Mesothelial cell of epicardium (in vitro differentiated cells): ENCODE measurements at regions not wholly inside any gene's neighbourhood (a gene's known extent, or its start where the extent isn't known, plus 50 kb on each side); places are given as distances from the start of the nearest gene placed in this dataset.
"Not testable (repeated sequence)": the region's sequence is repeated elsewhere in the genome, so short reads cannot be mapped to it uniquely, and the experiment has no call there.

Source experiments
- DNase-seq, 2 experiments: peaks; one replicate each; pipeline ENCODE4 v3.0.0; 2021; ENCODE audit warnings: low spot score in 2 of 2; ENCODE audit not compliant: unreplicated experiment in 2 of 2
- H3K27ac Mint-ChIP-seq: 2 replicates; pipeline ENCODE4 v1.8.0; 2021; ENCODE audit warnings: mixed read lengths
- H3K27me3 Mint-ChIP-seq: 2 replicates; pipeline ENCODE4 v1.8.0; 2021; ENCODE audit warnings: low read depth, mixed read lengths
- H3K36me3 Mint-ChIP-seq: 2 replicates; pipeline ENCODE4 v1.8.0; 2021; ENCODE audit warnings: mixed read lengths
- H3K4me1 Mint-ChIP-seq: 2 replicates; pipeline ENCODE4 v1.8.0; 2021; ENCODE audit warnings: mixed read lengths
- H3K4me3 Mint-ChIP-seq: 2 replicates; pipeline ENCODE4 v1.8.0; 2021; ENCODE audit warnings: mild to moderate bottlenecking, moderate library complexity, mixed read lengths
- H3K9me3 Mint-ChIP-seq: 2 replicates; pipeline ENCODE4 v1.8.0; 2021; ENCODE audit warnings: mixed read lengths
- TF ChIP-seq, protein P1 (sequence below): fragments of 200-600 bp; sonication (generic); IDR thresholded peaks from one replicate; pipeline ENCODE4 v1.5.0; 2021; ENCODE audit warnings: antibody characterized with exemption; ENCODE audit not compliant: unreplicated experiment

DNA sequence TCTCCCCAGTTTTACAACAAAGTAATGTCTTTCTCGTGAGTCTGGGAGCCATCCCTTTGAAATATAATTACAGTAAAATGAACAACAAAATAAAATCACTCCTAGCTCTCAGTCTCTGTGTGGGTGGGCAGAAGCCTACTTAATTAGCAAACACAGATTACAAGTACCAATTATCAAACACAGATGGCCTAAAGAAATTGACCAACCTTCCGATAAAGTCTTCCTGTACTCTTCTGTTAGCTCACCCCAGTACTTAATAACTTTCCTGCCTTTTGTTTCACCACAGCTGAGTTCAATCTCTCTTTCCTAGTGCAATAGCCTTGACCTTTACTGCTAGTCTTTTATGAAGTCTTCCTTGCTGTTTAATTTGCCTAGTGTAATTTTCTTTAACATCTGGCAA is 719.2 kb upstream of the MBL2 start:
- H3K27ac Mint-ChIP-seq = no peak overlapping the region
- no peaks in the 10 kb centered on the region for H3K36me3 Mint-ChIP-seq
- peaks cover 25% of the 10 kb centered on the region for H3K9me3 Mint-ChIP-seq
- TF ChIP-seq, protein P1, sequence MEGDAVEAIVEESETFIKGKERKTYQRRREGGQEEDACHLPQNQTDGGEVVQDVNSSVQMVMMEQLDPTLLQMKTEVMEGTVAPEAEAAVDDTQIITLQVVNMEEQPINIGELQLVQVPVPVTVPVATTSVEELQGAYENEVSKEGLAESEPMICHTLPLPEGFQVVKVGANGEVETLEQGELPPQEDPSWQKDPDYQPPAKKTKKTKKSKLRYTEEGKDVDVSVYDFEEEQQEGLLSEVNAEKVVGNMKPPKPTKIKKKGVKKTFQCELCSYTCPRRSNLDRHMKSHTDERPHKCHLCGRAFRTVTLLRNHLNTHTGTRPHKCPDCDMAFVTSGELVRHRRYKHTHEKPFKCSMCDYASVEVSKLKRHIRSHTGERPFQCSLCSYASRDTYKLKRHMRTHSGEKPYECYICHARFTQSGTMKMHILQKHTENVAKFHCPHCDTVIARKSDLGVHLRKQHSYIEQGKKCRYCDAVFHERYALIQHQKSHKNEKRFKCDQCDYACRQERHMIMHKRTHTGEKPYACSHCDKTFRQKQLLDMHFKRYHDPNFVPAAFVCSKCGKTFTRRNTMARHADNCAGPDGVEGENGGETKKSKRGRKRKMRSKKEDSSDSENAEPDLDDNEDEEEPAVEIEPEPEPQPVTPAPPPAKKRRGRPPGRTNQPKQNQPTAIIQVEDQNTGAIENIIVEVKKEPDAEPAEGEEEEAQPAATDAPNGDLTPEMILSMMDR = no peak
- no peak for DNase-seq
- H3K4me3 Mint-ChIP-seq = no peak overlapping the region
- H3K27me3 Mint-ChIP-seq = no peaks in the 10 kb centered on the region
- peaks cover 14% of the 10 kb centered on the region for H3K4me1 Mint-ChIP-seq

DNA sequence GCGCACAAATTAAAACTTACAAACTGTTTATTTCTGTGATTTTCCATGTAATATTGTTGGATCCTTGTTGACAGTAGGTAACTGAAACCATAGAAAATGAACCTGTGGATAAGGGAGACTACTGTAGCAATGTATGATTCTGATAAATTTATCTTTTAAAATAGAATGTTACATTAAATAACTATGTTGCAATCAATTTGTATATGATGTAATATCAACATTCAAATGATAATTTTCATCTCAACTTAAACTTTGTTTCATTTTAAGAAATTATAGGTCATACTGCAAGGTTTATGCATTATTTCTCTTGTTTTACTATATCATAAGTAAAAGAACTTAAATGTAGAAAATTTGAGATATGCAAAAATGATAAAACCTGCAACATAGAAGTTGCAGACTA is 718.0 kb upstream of the MBL2 start:
- Mint-ChIP-seq H3K27ac (no peak overlapping the region), H3K4me3 (no peak overlapping the region), H3K27me3 (no peaks in the 10 kb centered on the region), H3K36me3 (peaks cover 6% of the 10 kb centered on the region), H3K9me3 (peaks cover 33% of the 10 kb centered on the region), H3K4me1 (peaks cover 14% of the 10 kb centered on the region)
- TF ChIP-seq, protein P1 = no peak
- DNase-seq = no peak

DNA sequence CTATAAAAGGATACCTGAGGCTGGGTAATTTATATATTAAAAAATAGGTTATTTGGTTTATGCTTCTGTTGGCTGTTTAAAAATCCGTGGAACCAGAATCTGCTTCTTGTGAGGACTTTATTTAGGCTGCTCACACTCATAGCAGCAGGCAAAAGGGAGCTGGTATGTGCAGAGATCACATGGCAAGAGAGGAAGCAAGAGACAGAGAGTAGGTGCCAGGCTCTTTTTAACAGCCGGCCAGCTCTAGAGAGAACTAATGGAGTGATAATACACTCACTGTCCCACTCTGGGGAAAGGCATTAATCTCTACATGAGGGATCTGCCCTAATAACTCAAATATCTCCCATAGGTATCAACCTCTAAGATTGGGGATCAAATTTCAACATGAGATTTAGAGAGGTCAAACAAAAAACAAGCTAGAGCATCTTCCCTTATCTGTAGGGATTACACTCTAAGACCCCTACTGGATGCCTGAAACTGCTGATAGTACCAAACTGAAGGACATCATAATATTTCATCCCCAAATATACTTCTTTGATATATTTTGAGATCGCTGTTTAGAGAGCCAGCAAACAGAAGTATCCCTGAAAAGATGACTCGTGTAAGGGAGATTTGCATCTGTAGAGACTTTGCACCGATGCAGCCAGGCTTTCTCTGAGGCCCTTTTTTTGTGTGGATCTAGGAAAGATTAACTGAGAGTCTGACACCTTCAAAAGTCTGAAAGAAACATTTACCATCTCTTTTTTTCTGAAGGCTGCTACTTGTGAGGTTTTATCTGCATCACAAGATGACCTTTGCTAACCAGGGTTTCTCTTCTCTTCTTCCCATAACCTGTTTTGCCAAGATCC is 717.0 kb upstream of the MBL2 start:
- H3K4me1 Mint-ChIP-seq = peaks cover 14% of the 10 kb centered on the region

DNA sequence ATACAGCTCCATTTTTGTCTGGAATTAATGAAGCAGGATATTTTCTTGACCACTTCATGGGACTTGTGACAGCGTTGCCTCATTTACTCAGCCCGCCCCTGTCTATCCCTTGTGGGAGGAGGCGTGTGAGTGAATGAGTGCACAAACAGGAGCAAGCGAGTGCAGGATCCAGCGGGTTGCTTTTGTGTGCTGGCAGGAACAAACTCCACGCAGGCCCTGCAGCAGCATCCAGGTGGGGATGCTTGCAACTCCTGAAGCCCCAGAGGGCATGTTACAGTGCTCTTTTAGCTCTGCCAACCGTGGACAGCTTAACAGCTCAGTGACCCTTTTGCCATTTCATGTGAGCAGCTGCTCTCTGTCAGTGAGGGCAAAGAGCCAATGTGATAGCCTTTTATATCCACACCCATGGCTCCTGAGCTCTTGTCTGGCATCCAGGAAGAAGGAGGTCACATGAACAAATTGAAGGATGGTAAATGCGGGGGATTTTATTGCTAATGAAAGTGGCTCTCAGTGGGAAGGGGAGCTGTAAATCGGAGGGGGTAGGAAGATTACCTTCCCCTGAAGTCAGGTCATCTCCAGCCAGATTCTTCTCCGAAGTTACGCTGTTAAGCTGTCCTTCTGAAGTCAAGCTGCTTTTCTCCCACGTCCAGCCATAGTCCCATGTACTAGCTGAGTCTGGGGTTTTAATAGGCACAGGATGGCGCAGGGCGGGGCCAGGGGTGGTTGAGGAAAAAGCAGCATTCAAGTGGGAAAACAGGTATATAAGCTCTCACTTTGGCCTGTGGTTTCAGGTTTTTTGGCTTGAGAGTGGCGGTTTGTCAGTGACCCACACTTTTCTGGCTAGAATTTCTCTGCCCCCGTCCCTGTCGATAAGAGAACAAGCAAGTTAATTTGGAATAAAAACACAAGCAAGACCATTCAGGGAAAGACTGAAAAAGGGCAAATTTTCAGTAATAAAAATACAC is 714.7 kb upstream of the MBL2 start:
- H3K9me3 Mint-ChIP-seq = peaks cover 33% of the 10 kb centered on the region
- DNase-seq = no peak
- peaks cover 13% of the 10 kb centered on the region for H3K36me3 Mint-ChIP-seq
- H3K4me3 Mint-ChIP-seq = no peak overlapping the region
- H3K4me1 Mint-ChIP-seq = peaks cover 14% of the 10 kb centered on the region
- TF ChIP-seq, protein P1 = no peak
- H3K27ac Mint-ChIP-seq = no peak overlapping the region
- H3K27me3 Mint-ChIP-seq = no peaks in the 10 kb centered on the region

More for the DNA sequence above, 717.0 kb upstream of the MBL2 start:
- Mint-ChIP-seq H3K9me3 (peaks cover 38% of the 10 kb centered on the region), H3K4me3 (no peak overlapping the region), H3K36me3 (peaks cover 10% of the 10 kb centered on the region), H3K27ac (no peak overlapping the region), H3K27me3 (no peaks in the 10 kb centered on the region)
- DNase-seq = no peak
- TF ChIP-seq, protein P1 = no peak

DNA sequence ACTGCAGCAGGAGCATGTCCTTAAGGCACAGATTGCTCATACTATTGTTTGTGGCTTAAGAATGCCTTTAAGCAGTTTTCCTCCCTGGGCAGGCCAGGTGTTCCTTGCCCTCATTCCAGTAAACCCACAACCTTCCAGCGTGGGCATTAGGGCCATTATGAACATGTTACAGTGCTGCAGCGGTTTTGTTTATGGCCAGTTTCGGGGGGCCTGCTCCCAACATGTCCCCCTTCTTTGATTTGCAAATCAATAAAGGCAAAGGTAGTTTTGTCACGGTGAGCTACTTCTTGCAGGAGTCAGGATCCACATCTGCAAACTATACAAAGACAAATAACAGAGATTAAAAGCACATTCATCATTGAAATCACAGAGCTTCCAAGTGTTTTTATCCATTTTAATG is 712.8 kb upstream of the MBL2 start:
- DNase-seq, H3K27ac Mint-ChIP-seq, H3K27me3 Mint-ChIP-seq, H3K4me3 Mint-ChIP-seq: not testable (repeated sequence)
- peaks cover 14% of the 10 kb centered on the region for H3K4me1 Mint-ChIP-seq
- peaks cover 25% of the 10 kb centered on the region for H3K9me3 Mint-ChIP-seq
- peaks cover 13% of the 10 kb centered on the region for H3K36me3 Mint-ChIP-seq

DNA sequence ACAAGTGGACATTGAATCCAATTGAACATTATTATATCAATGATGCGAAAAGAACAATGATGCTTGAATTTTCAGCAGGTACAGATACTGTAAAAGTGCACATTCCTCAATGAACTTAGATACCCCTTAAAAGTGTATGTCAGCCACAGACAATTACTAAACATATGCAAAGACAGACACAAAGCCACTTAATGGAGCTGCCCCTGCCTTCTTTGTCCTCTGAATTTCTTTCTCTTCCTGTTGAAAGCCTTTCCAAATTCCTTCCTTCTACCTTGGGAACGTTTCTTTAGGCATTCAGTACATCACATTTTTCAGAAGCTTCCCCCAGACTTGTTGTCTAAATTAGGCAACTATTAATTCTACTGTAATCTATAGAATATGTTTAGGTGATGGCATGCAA is 706.8 kb upstream of the MBL2 start:
- H3K27me3 Mint-ChIP-seq = no peaks in the 10 kb centered on the region
- peaks cover 2% of the 10 kb centered on the region for H3K9me3 Mint-ChIP-seq
- DNase-seq = no peak
- H3K27ac Mint-ChIP-seq = no peak overlapping the region
- TF ChIP-seq, protein P1 = no peak
- H3K4me1 Mint-ChIP-seq = peaks cover 12% of the 10 kb centered on the region
- no peak overlapping the region for H3K4me3 Mint-ChIP-seq
- H3K36me3 Mint-ChIP-seq = peaks cover under 1% of the 10 kb centered on the region
